Nucleus accumbens (tissue), 56 donors: ENCODE measurements at regions not wholly inside any gene's neighbourhood (a gene's known extent, or its start where the extent isn't known, plus 50 kb on each side); places are given as distances from the start of the nearest gene placed in this dataset.
"Not testable (repeated sequence)": the region's sequence is repeated elsewhere in the genome, so short reads cannot be mapped to it uniquely, and the experiment has no call there.

Source experiments
- DNase-seq, 56 donors: peaks; one replicate each; lab custom pipeline; 2025; lab: John Stamatoyannopoulos, UW

GRCh38 chr4:26017961-26018700, 104.1 kb downstream of the SMIM20 start:
- not testable (repeated sequence) for DNase-seq

DNA sequence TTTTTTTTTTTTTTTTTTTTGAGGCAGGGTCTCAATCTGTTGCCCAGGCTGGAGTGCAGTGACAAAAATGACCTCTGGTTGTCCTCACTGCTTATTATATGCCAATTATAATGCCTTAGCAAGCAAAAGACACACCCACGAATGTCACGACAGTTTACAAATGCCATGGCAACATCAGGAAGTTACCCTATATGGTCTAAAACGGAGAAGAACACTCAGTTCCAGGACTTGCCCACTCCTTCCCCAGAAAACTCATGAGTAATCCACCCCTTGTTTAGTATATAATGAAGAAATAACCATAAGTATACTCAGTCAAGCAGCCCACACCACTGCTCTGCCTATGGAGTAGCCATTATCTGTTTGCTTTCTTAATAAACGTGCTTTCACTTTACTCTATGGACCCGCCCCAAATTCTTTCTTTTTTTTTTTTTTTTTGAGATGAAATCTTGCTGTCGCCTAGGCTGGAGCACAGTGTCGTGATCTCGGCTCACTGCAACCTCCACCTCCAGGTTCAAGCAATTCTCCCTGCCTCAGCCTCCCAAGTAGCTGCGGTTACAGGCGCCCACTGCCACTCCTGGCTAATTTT, 106.2 kb downstream of the SMIM20 start:
- DNase-seq: no peak

DNA sequence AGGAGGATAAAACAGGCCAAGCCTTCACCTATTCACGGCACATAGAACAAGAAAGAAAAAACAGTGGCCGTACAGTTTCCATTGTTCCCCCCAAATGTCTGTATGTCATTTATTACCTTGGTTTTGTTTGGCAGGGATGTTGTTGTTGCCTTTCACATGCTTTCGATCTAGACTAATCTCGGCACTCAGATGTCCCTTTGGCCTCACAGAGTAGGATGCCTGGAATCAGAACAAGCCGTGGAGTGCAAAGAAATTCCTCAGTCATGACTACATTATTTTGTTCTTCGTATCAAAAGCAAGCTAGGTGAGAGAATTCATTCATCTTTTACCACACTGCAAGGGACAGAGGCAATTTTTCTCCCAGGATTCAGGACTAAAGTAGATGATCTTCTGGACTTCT, 106.9 kb downstream of the SMIM20 start:
- DNase-seq: no peak

- no peak for DNase-seq
Observed at GRCh38 chr4:26021417-26022345, 107.7 kb downstream of the SMIM20 start.

- DNase-seq: no peak
Observed at GRCh38 chr4:26022346-26023202, 108.6 kb downstream of the SMIM20 start.

DNA sequence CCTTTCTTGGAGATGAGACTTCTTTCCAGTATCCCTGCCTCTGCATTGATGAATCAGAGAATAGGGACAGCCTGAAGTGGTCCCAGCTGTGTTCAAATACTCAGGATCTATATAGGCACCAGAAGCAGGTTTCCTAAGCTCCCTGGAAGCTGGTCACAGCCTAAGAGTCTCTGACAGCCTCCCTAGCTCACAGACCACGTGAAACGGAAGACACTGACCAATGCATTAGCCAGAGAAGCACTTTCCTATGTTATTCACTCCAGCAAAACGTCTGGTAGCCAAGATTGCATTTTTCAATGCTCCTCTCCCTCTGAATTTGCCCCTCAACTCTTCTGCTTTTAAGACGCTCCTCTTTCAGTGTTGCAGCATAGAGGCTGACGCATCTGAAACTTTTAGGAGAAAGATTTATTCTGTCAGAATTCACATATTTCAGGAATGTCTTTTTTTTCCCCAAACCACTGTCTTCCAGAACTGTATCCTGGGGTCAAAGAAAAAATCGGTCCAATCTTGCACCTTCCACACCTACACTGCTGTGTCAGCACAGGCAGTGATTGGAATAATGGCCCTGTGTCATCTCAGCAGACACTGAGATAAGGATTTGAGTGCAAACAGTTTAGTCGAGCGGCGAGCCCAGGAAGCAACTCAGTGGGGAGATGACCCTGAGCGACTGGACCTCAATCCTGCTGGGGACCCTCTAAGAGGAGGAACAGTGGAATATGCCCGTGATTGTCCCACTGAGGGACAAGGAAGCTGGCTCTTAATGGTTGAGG, 109.4 kb downstream of the SMIM20 start:
- DNase-seq: no peak

- no peak for DNase-seq
Observed at GRCh38 chr4:26024079-26024478, 110.1 kb downstream of the SMIM20 start.

DNA sequence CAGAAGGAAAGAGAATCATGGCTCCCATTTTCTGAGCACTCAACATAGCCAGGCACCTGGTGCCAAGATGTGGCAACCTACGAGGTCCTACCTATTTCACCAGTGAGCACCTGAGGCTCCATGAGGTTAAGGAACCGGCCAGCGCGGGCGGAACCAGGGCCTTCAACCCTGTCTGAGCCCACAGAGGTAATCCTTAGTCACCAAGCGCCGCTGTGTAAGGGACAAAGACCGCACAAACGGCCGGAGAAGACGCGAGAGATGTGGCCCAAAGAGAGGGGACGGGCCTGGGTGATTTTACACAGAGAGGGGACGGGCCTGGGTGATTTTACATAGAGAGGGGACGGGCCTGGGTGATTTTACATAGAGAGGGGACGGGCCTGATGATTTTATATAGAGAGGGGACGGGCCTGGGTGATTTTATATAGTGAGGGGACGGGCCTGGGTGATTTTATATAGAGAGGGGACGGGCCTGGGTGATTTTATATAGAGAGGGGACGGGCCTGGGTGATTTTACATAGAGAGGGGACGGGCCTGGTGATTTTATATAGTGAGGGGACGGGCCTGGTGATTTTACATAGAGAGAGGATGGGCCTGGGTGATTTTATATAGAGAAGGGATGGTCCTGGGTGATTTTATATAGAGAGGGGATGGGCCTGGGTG, 114.2 kb downstream of the SMIM20 start:
- DNase-seq: no peak

GRCh38 chr4:26028793-26029567, 115.0 kb downstream of the SMIM20 start:
- peak in 44 of 56 donors; percentile 3 to 74 (median 26) for DNase-seq

- DNase-seq: no peak
Observed at GRCh38 chr4:26029568-26030131, 115.6 kb downstream of the SMIM20 start.

DNA sequence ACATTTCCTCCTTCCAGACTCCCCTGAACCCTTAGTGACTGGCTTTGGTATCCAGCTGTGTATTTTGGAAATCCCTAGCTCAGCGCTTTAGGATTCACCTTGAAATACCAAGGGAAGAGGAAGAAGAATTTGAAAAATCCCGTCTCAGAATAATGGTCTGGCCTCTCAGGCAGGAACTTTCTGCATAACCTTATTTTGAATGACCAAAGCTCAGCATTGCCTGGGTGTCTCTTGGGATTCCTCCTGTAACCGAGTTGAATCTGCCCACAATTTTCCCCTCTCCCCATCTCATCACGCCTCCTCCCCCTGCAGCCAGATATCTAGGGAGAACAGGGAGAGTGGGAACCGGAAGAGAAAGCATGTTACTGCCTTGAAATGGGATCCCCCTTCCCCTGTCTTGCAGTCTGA, 116.2 kb downstream of the SMIM20 start:
- no peak for DNase-seq

DNA sequence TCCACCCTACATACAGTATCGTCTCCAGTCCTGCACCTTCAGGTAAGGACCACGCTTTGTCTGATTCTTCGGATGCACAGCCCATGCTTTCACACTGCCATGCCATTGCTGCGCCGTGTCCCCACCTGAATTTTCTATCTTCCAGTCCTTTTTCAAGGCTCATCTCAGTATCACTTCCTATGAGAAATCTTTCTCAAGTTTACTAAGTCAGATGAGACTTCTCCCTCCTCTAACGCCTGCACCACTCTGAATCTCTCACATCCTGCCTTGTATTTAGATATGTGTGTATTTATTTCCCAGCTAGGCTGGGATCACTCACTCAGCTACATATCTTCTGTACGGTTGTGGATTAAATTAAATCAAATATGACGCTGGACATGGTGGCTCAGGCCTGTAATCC, 116.8 kb downstream of the SMIM20 start:
- DNase-seq: no peak

GRCh38 chr4:26031704-26032103, 117.7 kb downstream of the SMIM20 start:
- no peak for DNase-seq

- DNase-seq: no peak
Observed at GRCh38 chr4:26032142-26032541, 118.1 kb downstream of the SMIM20 start.

GRCh38 chr4:26032630-26033317, 118.8 kb downstream of the SMIM20 start:
- DNase-seq: no peak

DNA sequence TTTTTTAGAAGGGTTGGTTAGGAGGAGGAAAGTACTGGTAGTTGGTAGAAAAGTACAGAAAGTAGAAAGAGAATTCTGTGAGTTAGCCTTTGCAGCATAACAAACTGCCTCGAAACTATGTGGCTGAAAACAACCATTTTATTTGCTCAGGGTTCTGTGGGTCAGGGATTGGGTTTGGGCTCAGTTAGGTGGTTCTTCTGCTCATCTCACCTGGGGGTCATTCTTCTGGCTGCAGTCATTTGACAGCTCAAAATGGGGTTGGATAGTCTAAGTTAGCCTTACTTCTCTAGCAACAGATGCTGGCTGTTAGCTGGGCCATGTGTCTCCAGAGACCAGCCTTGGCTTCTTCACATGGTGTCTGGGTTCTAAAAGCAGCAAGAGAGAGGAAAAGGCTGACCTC, 119.4 kb downstream of the SMIM20 start:
- no peak for DNase-seq

- DNase-seq: no peak
Observed at GRCh38 chr4:26034849-26035248, 120.8 kb downstream of the SMIM20 start.
